Heart left ventricle (tissue), 16 donors: ENCODE measurements at regions not wholly inside any gene's neighbourhood (a gene's known extent, or its start where the extent isn't known, plus 50 kb on each side); places are given as distances from the start of the nearest gene placed in this dataset.
"Not testable (repeated sequence)": the region's sequence is repeated elsewhere in the genome, so short reads cannot be mapped to it uniquely, and the experiment has no call there.

ENCODE experiments used
- ATAC-seq, 4 donors: fragments of 200-7000 bp; cut with Tn5 transposase; one replicate each; pipeline ENCODE4 v1.9.1; 2020 to 2022; ENCODE audit warnings: moderate library complexity in 4 of 4, mild to moderate bottlenecking in 3 of 4, moderate number of reproducible peaks in 1 of 4
- DNase-seq, 5 donors: peaks; one replicate each; pipeline ENCODE4 v3.0.0-alpha.2; 2020
- H3K27ac ChIP-seq, 12 donors: fragments of 200-600 bp; sonication (generic) in 4 of 12; one replicate each; pipeline versions ENCODE4 v1.5.0 to v1.8.0; 2016 to 2022; ENCODE audit warnings: mild to moderate bottlenecking in 2 of 12
- H3K27me3 ChIP-seq, 9 donors: fragments of 200-600 bp; sonication (generic) in 2 of 9; one replicate each; pipeline versions ENCODE4 v1.5.1 to v1.8.0; 2016 to 2022; ENCODE audit warnings: mild to moderate bottlenecking in 3 of 9
- H3K36me3 ChIP-seq, 9 donors: fragments of 200-600 bp; sonication (generic) in 2 of 9; one replicate each; pipeline versions ENCODE4 v1.5.0 to v1.8.0; 2018 to 2022; ENCODE audit warnings: mild to moderate bottlenecking in 2 of 9
- H3K4me1 ChIP-seq, 12 donors: fragments of 200-600 bp; sonication (generic) in 4 of 12; one replicate each; pipeline versions ENCODE4 v1.5.0 to v1.8.0; 2016 to 2022; ENCODE audit warnings: mild to moderate bottlenecking in 3 of 12
- H3K4me3 ChIP-seq, 12 donors: fragments of 200-600 bp; sonication (generic) in 4 of 12; one replicate each; pipeline versions ENCODE4 v1.5.0 to v1.8.0; 2017 to 2022; ENCODE audit warnings: mild to moderate bottlenecking in 9 of 12, moderate library complexity in 4 of 12
- H3K9me3 ChIP-seq, 12 donors: fragments of 200-600 bp; sonication (generic) in 4 of 12; one replicate each; pipeline versions ENCODE4 v1.5.0 to v1.8.0; 2016 to 2022; ENCODE audit warnings: mild to moderate bottlenecking in 1 of 12
- POLR2A ChIP-seq, 2 donors: fragments of 450-650 bp; IDR thresholded peaks; one replicate each; pipeline ENCODE4 v1.6.1; 2017; ENCODE audit warnings: antibody characterized with exemption in 2 of 2, mild to moderate bottlenecking in 2 of 2, moderate library complexity in 2 of 2
- WGBS, 4 donors: extraction: QIAGEN DNeasy Blood & Tissue Kit in 2 of 4; methylation state at CpG; one replicate each; pipeline versions ENCODE4 v1.1.5 to v1.1.7; 2013 to 2018; 5-methylcytosine and 5-hydroxymethylcytosine counted together
- intact Hi-C, 10 donors: fragments of 100-400 bp; cut with DNase I; formaldehyde crosslinking; loops; one replicate each; pipeline versions ENCODE4 v1.11.1 to v1.14.2; 2022
- TF ChIP-seq, protein P1 (sequence below), 12 donors: fragments of 200-600 bp; sonication (generic) in 4 of 12; IDR thresholded peaks; one replicate each; pipeline versions ENCODE4 v1.5.0 to v1.8.0; 2018 to 2022; ENCODE audit warnings: antibody characterized with exemption in 12 of 12, mild to moderate bottlenecking in 5 of 12
- donor health status: ischemic (EF 13 %, LVEDD 7.1; RV severe dilation, severe dysfunction).
- donor health status: healthy with polysubstance abuse.
- donor health status: DM: no; HTN: yes; CAD: no.
- donor health status: DM: no; HTN: no; CAD: no.
- donor health status: ischemic (EF 25% LVEDD 6.9; RV normal size, moderate dysfunction).
- donor health status: ischemic (EF 25% LVEDD 5.7; RV mildly dilated, moderate dysfunction).
- donor health status: healthy.
- donor health status: DM: yes; HTN: yes; CAD: no.
- donor health status: ischemic (EF 35%, LVEDD 5.7; RV mildly dilated, moderate dysfunction).
- donor health status: nonischemic (EF 11% LVEDD 7.7; RV severe dilation, severe dysfunction).
- donor health status: DM: yes; HTN: yes; CAD: no.
- donor health status: PGD.
- donor health status: ischemic (EF 29% LVEDD 5.4; RV normal size, mild dysfunction).
- donor health status: nonischemic (EF 23%, LVEDD 6.1; RV moderate dilation, normal function).

GRCh38 chr5:117131876-117132275, 557.3 kb upstream of the SEMA6A start:
- DNase-seq, result no peak
- no peaks in the 10 kb centered on the region for H3K36me3 ChIP-seq
- no peak for ATAC-seq
- peaks cover 0 to 16% (median 0%) of the 10 kb centered on the region in 12 donors for H3K4me1 ChIP-seq
- TF ChIP-seq, protein P1, sequence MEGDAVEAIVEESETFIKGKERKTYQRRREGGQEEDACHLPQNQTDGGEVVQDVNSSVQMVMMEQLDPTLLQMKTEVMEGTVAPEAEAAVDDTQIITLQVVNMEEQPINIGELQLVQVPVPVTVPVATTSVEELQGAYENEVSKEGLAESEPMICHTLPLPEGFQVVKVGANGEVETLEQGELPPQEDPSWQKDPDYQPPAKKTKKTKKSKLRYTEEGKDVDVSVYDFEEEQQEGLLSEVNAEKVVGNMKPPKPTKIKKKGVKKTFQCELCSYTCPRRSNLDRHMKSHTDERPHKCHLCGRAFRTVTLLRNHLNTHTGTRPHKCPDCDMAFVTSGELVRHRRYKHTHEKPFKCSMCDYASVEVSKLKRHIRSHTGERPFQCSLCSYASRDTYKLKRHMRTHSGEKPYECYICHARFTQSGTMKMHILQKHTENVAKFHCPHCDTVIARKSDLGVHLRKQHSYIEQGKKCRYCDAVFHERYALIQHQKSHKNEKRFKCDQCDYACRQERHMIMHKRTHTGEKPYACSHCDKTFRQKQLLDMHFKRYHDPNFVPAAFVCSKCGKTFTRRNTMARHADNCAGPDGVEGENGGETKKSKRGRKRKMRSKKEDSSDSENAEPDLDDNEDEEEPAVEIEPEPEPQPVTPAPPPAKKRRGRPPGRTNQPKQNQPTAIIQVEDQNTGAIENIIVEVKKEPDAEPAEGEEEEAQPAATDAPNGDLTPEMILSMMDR (IDR thresholded peaks at IDR 0.05), result no peak
- no peak for TF ChIP-seq POLR2A (IDR thresholded peaks at IDR 0.05)
- H3K4me3 ChIP-seq, result no peak overlapping the region
- H3K9me3 ChIP-seq, result peaks cover 0 to 4% (median 0%) of the 10 kb centered on the region in 12 donors
- H3K27ac ChIP-seq, result peak overlapping the region in 1 of 12 donors; percentile 1
- intact Hi-C loops, result loop anchor here in 2 of 10 donors (5.0 to 10.0 kb wide), 2 partner anchors 45 to 467 kb away; no protein-coding TSS in a partner anchor
- no peaks in the 10 kb centered on the region for H3K27me3 ChIP-seq

- no peak for ATAC-seq
- WGBS, 4 donors, result 53 to 59% (median 56%) methylated on average over 3 of the region's 3 CpGs
- intact Hi-C loops, result loop anchor here in 2 of 10 donors (5.0 to 10.0 kb wide), 2 partner anchors 44 to 466 kb away; no protein-coding TSS in a partner anchor
Observed at GRCh38 chr5:117131048-117131679, 556.5 kb upstream of the SEMA6A start.

GRCh38 chr5:117118499-117118898, 543.9 kb upstream of the SEMA6A start:
- H3K27me3 ChIP-seq, result no peaks in the 10 kb centered on the region
- H3K4me1 ChIP-seq, result no peaks in the 10 kb centered on the region
- 93 to 100% (median 97%) methylated on average over 1 of the region's 1 CpG for WGBS, 4 donors
- H3K4me3 ChIP-seq, result no peak overlapping the region
- H3K9me3 ChIP-seq, result peaks cover 0 to 4% (median 0%) of the 10 kb centered on the region in 12 donors
- DNase-seq (no peak), ATAC-seq (no peak)
- no peak overlapping the region for H3K27ac ChIP-seq
- H3K36me3 ChIP-seq, result no peaks in the 10 kb centered on the region
- TF ChIP-seq POLR2A (IDR thresholded peaks at IDR 0.05), result no peak
- TF ChIP-seq, protein P1 (IDR thresholded peaks at IDR 0.05), result no peak
- intact Hi-C loops, result no loop called here

More at GRCh38 chr5:117131048-117131679, 556.5 kb upstream of the SEMA6A start:
- peaks cover 0 to 16% (median 0%) of the 10 kb centered on the region in 12 donors for H3K4me1 ChIP-seq
- no peaks in the 10 kb centered on the region for H3K27me3 ChIP-seq
- DNase-seq, result no peak
- H3K9me3 ChIP-seq, result peaks cover 0 to 4% (median 0%) of the 10 kb centered on the region in 12 donors
- H3K36me3 ChIP-seq, result no peaks in the 10 kb centered on the region
- H3K27ac ChIP-seq, result no peak overlapping the region
- no peak for TF ChIP-seq POLR2A (IDR thresholded peaks at IDR 0.05)
- TF ChIP-seq, protein P1 (IDR thresholded peaks at IDR 0.05), result no peak
- H3K4me3 ChIP-seq, result no peak overlapping the region

DNA sequence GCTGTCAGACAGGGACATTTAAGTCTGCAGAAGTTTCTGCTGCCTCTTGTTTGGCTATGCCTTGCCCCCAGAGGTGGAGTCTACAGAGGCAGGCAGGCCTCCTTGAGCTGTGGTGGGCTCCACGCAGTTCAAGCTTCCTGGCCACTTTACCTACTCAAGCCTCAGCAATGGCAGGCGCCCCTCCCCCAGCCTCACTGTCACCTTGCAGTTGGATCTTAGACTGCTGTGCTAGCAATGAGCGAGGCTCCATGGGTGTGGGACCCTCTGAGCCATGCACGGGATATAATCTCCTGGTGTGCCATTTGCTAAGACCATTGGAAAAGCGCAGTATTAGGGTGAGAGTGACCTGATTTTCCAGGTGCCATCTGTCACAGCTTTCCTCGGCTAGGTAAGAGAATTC, 542.7 kb upstream of the SEMA6A start:
- intact Hi-C loops, result not testable (repeated sequence)

More for the DNA sequence above, 542.7 kb upstream of the SEMA6A start:
- WGBS, 4 donors, result 67 to 82% (median 78%) methylated on average over 3 to 6 of the region's 6 CpGs
- not testable (repeated sequence) for H3K27me3 ChIP-seq, H3K27ac ChIP-seq, ATAC-seq, H3K9me3 ChIP-seq, H3K4me3 ChIP-seq, H3K4me1 ChIP-seq, DNase-seq, H3K36me3 ChIP-seq
